ENCODE measurements at regions not wholly inside any gene's neighbourhood (a gene's known extent, or its start where the extent isn't known, plus 50 kb on each side); places are given as distances from the start of the nearest gene placed in this dataset.
A peak's percentile ranks its signal among the peaks of the same experiment; 100 is the strongest.

GRCh38 chr2:150136401-150136800 is 351.1 kb downstream of the RND3 start:
- Histone ChIP-seq H3K36me3 (no peaks in the 10 kb centered on the region), H3K4me3 (no peak overlapping the region), H3K4me1 (peaks cover 0 to 8% (median 4%) of the 10 kb centered on the region in 4 donors), H3K9me3 (no peaks in the 10 kb centered on the region), H3K27ac (no peak overlapping the region), H3K27me3 (no peaks in the 10 kb centered on the region)
- in situ Hi-C loops (cut with MboI; ENCODE audit: low pct_ligation_motif_present in 1 of 4, low pct_unique_long_range_greater_than_20kb in 1 of 4, low sequenced_read_pairs in 3 of 4) (no loop called here), intact Hi-C loops (cut with DNase I; ENCODE audit: low total_unique reads) (no loop called here)
- TF ChIP-seq POLR2AphosphoS5 (IDR thresholded peaks at IDR 0.05) (no peak), EP300 (IDR thresholded peaks at IDR 0.05; ENCODE audit: low read depth) (no peak), CTCF (IDR thresholded peaks at IDR 0.05) (no peak), POLR2A (IDR thresholded peaks at IDR 0.05) (no peak)
- 65 to 68% methylated on average over 2 to 3 of the region's 3 CpGs for WGBS, 2 donors (ENCODE audit: low coverage in 1 of 2)
- DNase-seq = no peak

GRCh38 chr2:150135223-150135883 is 352.1 kb downstream of the RND3 start:
- Histone ChIP-seq H3K4me3 (no peak overlapping the region), H3K9me3 (no peaks in the 10 kb centered on the region), H3K27me3 (no peaks in the 10 kb centered on the region), H3K4me1 (peaks cover 0 to 4% (median 1%) of the 10 kb centered on the region in 4 donors), H3K36me3 (no peaks in the 10 kb centered on the region), H3K27ac (peak overlapping the region in 2 of 4 donors; percentile 23 to 32)
- TF ChIP-seq POLR2A (IDR thresholded peaks at IDR 0.05) (no peak), CTCF (IDR thresholded peaks at IDR 0.05) (no peak), POLR2AphosphoS5 (IDR thresholded peaks at IDR 0.05) (peak in 1 of 3 donors; percentile 20), EP300 (IDR thresholded peaks at IDR 0.05; ENCODE audit: low read depth) (no peak)
- intact Hi-C loops (cut with DNase I; ENCODE audit: low total_unique reads) = no loop called here
- WGBS, 2 donors (ENCODE audit: low coverage in 1 of 2) = 55 to 63% methylated on average over 7 of the region's 7 CpGs
- in situ Hi-C loops (cut with MboI; ENCODE audit: low pct_ligation_motif_present in 1 of 4, low pct_unique_long_range_greater_than_20kb in 1 of 4, low sequenced_read_pairs in 3 of 4) = no loop called here
- peak; percentile 34 for DNase-seq

- no peak for DNase-seq
- Histone ChIP-seq H3K27ac (no peak overlapping the region), H3K4me3 (no peak overlapping the region), H3K27me3 (no peaks in the 10 kb centered on the region), H3K36me3 (no peaks in the 10 kb centered on the region), H3K4me1 (peaks cover 0 to 4% (median 1%) of the 10 kb centered on the region in 4 donors), H3K9me3 (no peaks in the 10 kb centered on the region)
- intact Hi-C loops (cut with DNase I; ENCODE audit: low total_unique reads) = no loop called here
- WGBS, 2 donors (ENCODE audit: low coverage in 1 of 2) = 53 to 60% methylated on average over 6 of the region's 6 CpGs
- TF ChIP-seq POLR2AphosphoS5 (IDR thresholded peaks at IDR 0.05) (no peak), POLR2A (IDR thresholded peaks at IDR 0.05) (no peak), EP300 (IDR thresholded peaks at IDR 0.05; ENCODE audit: low read depth) (no peak), CTCF (IDR thresholded peaks at IDR 0.05) (no peak)
- in situ Hi-C loops (cut with MboI; ENCODE audit: low pct_ligation_motif_present in 1 of 4, low pct_unique_long_range_greater_than_20kb in 1 of 4, low sequenced_read_pairs in 3 of 4) = no loop called here
Observed at GRCh38 chr2:150134223-150134857, 353.1 kb downstream of the RND3 start.

- H3K36me3 ChIP-seq = no peaks in the 10 kb centered on the region
Observed at GRCh38 chr2:150133623-150134022, 353.8 kb downstream of the RND3 start.

More at GRCh38 chr2:150133623-150134022, 353.8 kb downstream of the RND3 start:
- Histone ChIP-seq H3K4me3 (no peak overlapping the region), H3K9me3 (no peaks in the 10 kb centered on the region), H3K27me3 (no peaks in the 10 kb centered on the region), H3K27ac (no peak overlapping the region), H3K4me1 (peaks cover 0 to 4% (median 1%) of the 10 kb centered on the region in 4 donors)
- WGBS, 2 donors (ENCODE audit: low coverage in 1 of 2) = 61 to 75% methylated on average over 4 to 5 of the region's 5 CpGs
- intact Hi-C loops (cut with DNase I; ENCODE audit: low total_unique reads) (no loop called here), in situ Hi-C loops (cut with MboI; ENCODE audit: low pct_ligation_motif_present in 1 of 4, low pct_unique_long_range_greater_than_20kb in 1 of 4, low sequenced_read_pairs in 3 of 4) (no loop called here)
- peak in 2 of 3 donors; percentile 21 to 56 for TF ChIP-seq POLR2AphosphoS5 (IDR thresholded peaks at IDR 0.05)
- no peak for TF ChIP-seq CTCF (IDR thresholded peaks at IDR 0.05)
- TF ChIP-seq POLR2A (IDR thresholded peaks at IDR 0.05) = no peak
- DNase-seq = no peak
